Medulla oblongata (tissue), 1 donor: ENCODE measurements at regions not wholly inside any gene's neighbourhood (a gene's known extent, or its start where the extent isn't known, plus 50 kb on each side); places are given as distances from the start of the nearest gene placed in this dataset.
"Not testable (repeated sequence)": the region's sequence is repeated elsewhere in the genome, so short reads cannot be mapped to it uniquely, and the experiment has no call there.

Source experiments
- DNase-seq: peaks from one replicate; pipeline ENCODE4 v3.0.0-alpha.2; 2015; ENCODE audit errors: extremely low spot score

DNA sequence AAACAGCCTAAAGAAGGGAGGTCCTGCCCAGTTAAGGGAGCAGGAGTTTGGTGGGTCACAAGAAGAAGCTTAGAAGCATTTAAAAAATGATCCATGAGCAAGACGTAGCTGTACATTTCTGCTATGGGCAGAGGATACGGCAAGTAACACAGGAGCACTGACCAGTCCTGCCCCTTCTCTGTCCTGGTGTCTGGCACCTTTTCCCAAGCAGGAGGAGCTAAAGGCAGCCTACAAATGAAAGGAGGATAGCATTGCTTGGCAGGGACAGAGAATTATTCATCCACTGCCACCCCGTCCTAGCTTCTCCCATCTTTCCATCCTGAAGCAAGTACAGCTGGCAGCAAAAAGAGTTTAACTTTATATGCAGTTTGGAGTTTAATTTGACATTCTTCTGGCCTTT, 1077.6 kb downstream of the TYW1 start:
- no peak for DNase-seq

- DNase-seq, result no peak
Observed at GRCh38 chr7:68078157-68078710, 1081.6 kb downstream of the TYW1 start.

- DNase-seq, result not testable (repeated sequence)
Observed at GRCh38 chr7:68082066-68082960, 1085.7 kb downstream of the TYW1 start.

- not testable (repeated sequence) for DNase-seq
Observed at GRCh38 chr7:68082961-68083657, 1086.5 kb downstream of the TYW1 start.

DNA sequence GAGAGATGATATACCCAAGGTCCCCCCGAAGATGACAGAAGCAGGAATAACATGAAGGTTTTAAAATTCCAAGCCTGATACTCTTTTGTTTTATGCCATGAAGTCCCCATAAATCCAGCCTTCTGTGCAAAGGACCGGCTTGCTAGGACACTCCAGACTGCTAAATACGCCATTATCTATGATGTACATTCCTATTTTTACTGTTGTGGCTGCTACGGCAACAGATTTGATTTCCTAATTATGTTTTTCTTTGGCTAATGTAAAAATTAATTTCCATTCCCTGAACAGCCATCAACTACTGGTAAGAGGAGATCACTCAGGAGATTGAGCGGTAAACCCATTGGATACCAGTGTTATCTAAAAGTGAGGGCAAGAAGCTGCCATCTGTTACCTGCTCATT, 1090.8 kb downstream of the TYW1 start:
- no peak for DNase-seq

DNA sequence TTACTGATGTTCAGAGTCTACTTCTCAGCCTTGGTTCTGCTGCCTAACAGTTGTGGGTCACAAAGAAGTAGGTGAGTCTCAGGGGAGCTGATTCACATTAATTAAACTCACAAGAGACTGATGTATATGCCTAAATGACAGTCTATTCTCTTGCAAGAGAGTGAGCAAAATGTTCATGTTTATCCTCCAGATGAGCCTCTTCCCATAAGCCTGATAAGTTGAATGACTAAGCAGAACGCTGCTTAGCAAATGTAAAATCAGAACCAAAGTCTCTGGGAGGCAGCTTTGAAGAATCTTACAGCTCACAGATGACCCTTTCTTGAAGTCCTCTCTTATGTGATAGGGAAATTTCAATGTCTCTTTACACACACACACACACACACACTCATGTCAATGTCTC, 1092.2 kb downstream of the TYW1 start:
- no peak for DNase-seq

DNA sequence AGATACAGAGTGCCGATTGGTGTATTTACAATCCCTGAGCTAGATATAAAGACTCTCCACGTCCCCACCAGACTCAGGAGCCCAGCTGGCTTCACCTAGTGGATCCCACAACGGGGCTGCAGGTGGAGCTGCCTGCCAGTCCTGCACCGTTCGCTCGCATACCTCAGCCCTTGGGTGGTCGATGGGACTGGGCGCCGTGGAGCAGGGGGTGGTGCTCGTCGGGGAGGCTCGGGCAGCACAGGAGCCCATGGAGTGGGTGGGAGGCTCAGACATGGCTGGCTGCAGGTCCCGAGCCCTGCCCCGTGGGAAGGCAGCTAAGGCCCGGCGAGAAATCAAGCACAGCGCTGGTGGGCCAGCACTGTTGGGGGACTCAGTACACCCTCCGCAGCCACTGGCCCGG, 1093.6 kb downstream of the TYW1 start:
- not testable (repeated sequence) for DNase-seq

- no peak for DNase-seq
Observed at GRCh38 chr7:68103319-68103718, 1106.7 kb downstream of the TYW1 start.

DNA sequence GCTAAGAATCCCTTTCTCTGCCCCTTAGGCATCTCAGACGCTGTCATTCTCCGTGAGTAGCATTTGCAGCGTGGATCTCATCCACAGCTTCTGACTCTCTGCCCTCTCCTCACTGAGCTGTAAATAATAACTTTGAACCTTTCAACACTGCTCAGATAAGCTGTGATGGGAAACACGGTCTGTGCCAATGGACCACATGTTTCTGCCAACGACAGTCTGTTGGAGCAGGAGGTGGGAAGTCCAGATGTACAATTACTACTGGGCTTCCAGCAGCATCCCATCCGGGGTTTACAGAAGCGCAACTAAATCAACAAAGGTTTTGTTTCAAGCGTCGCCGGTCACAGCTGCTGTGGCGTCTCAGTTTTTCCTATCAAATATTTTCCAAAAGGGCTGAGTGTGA, 1110.6 kb downstream of the TYW1 start:
- DNase-seq, result no peak

DNA sequence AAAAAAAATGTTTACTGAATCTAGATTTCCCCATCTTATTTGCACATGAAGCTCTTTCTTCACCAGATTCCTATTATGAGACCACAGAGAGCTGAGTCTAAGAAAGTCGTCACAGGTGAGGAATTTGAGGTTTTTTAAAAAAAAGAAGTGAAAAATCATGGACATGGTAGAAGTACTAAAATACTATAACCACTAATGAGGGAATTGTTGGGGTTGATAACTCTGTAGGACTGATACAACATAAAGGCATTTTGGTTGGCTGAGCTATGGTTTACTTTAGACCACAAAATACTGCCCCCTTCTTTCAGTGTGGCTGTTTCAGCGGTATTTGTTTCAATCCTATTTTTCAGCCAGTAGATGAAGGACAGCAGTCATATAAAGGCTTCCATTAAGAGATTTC, 1111.3 kb downstream of the TYW1 start:
- DNase-seq, result no peak

- DNase-seq, result no peak
Observed at GRCh38 chr7:68109299-68109698, 1112.7 kb downstream of the TYW1 start.

GRCh38 chr7:68119411-68119810, 1122.8 kb downstream of the TYW1 start:
- no peak for DNase-seq

- DNase-seq, result no peak
Observed at GRCh38 chr7:68121056-68121455, 1124.4 kb downstream of the TYW1 start.

DNA sequence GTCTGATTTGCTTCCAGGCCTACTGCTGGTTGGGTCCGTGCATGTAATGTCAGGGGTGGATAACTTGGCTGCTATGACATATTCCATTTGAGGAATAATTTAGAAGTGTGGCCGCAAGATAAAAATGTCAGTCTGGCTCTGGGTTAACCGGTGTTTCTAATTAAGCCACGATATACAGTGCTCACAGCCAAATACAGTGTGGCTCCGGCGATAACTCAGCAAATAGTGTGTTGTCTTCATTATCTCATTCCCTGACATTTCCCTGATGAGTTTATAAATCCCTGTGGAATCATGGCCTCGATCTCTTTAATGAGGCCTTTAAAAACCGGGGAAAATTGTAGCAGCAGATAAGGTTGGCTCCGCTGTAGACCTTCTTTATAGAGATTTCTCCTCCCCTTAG, 1125.0 kb downstream of the TYW1 start:
- DNase-seq, result no peak

GRCh38 chr7:68122801-68123200, 1126.2 kb downstream of the TYW1 start:
- DNase-seq, result no peak

- no peak for DNase-seq
Observed at GRCh38 chr7:68125168-68125567, 1128.5 kb downstream of the TYW1 start.

GRCh38 chr7:68133045-68133444, 1136.4 kb downstream of the TYW1 start:
- DNase-seq, result no peak

- DNase-seq, result no peak
Observed at GRCh38 chr7:68143345-68143744, 1146.7 kb downstream of the TYW1 start.

- DNase-seq, result no peak
Observed at GRCh38 chr7:68146983-68147382, 1150.3 kb downstream of the TYW1 start.

- no peak for DNase-seq
Observed at GRCh38 chr7:68147614-68148238, 1151.1 kb downstream of the TYW1 start.

DNA sequence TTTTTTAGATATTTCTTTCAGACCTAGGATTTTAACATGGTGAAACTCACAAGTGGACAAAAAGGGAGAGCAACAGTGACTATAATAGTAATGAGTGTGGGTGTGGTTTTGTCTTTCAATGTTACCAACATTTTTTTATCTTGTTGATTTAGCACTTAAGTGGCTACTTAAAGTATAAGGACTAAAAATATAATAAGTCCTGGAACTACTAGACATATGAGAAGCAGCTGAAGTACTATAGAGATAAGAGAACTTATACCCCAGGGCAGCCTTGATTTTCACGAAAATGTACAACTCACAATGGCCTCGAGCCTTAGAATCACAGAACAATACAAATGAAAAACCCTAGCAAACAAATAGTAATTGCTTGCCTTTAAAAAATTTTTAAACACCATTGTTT, 1151.8 kb downstream of the TYW1 start:
- DNase-seq, result no peak

- DNase-seq, result no peak
Observed at GRCh38 chr7:68152205-68152604, 1155.6 kb downstream of the TYW1 start.
